ENCODE measurements at regions not wholly inside any gene's neighbourhood (a gene's known extent, or its start where the extent isn't known, plus 50 kb on each side); places are given as distances from the start of the nearest gene placed in this dataset.

GRCh38 chr10:4699950-4700730, 125.9 kb upstream of the AKR1E2 start:
- H3K4me3 ChIP-seq (ENCODE audit: control insufficient read depth, low read depth, low read length): no peak overlapping the region
- DNase-seq (ENCODE audit: low read depth): no peak
- no peak for TF ChIP-seq CTCF (IDR thresholded peaks at IDR 0.05; ENCODE audit: control insufficient read depth, insufficient read depth, low read depth, low read length, missing control alignments)

- no peak for DNase-seq (ENCODE audit: low read depth)
- no peak for TF ChIP-seq CTCF (IDR thresholded peaks at IDR 0.05; ENCODE audit: control insufficient read depth, insufficient read depth, low read depth, low read length, missing control alignments)
- H3K4me3 ChIP-seq (ENCODE audit: control insufficient read depth, low read depth, low read length): no peak overlapping the region
Measured at GRCh38 chr10:4698075-4698474, 127.9 kb upstream of the AKR1E2 start.

GRCh38 chr10:4696186-4696585, 129.8 kb upstream of the AKR1E2 start:
- H3K4me3 ChIP-seq (ENCODE audit: control insufficient read depth, low read depth, low read length): no peak overlapping the region
- DNase-seq (ENCODE audit: low read depth): no peak
- TF ChIP-seq CTCF (IDR thresholded peaks at IDR 0.05; ENCODE audit: control insufficient read depth, insufficient read depth, low read depth, low read length, missing control alignments): no peak

- no peak overlapping the region for H3K4me3 ChIP-seq (ENCODE audit: control insufficient read depth, low read depth, low read length)
- TF ChIP-seq CTCF (IDR thresholded peaks at IDR 0.05; ENCODE audit: control insufficient read depth, insufficient read depth, low read depth, low read length, missing control alignments): no peak
- DNase-seq (ENCODE audit: low read depth): no peak
Measured at GRCh38 chr10:4693967-4694366, 132.0 kb upstream of the AKR1E2 start.

- TF ChIP-seq CTCF (IDR thresholded peaks at IDR 0.05; ENCODE audit: control insufficient read depth, insufficient read depth, low read depth, low read length, missing control alignments): no peak
- DNase-seq (ENCODE audit: low read depth): no peak
- H3K4me3 ChIP-seq (ENCODE audit: control insufficient read depth, low read depth, low read length): no peak overlapping the region
Measured at GRCh38 chr10:4692206-4692605, 133.8 kb upstream of the AKR1E2 start.

GRCh38 chr10:4691776-4692175, 134.2 kb upstream of the AKR1E2 start:
- H3K4me3 ChIP-seq (ENCODE audit: control insufficient read depth, low read depth, low read length): no peak overlapping the region
- DNase-seq (ENCODE audit: low read depth): no peak
- no peak for TF ChIP-seq CTCF (IDR thresholded peaks at IDR 0.05; ENCODE audit: control insufficient read depth, insufficient read depth, low read depth, low read length, missing control alignments)

Measured in AG09309 (cell line).